Common myeloid progenitor, CD34-positive (primary cell): ENCODE measurements at regions not wholly inside any gene's neighbourhood (a gene's known extent, or its start where the extent isn't known, plus 50 kb on each side); places are given as distances from the start of the nearest gene placed in this dataset.

Source experiments
- CTCF ChIA-PET: fragments of 350-600 bp; sonication (Branson Sonifier 250); formaldehyde crosslinking; loops from one replicate; lab custom pipeline; 2021; ENCODE audit warnings: antibody characterized with exemption; lab: Charles Lee
- POLR2A ChIA-PET: fragments of 350-600 bp; sonication (Branson Sonifier 250); formaldehyde crosslinking; loops from one replicate; lab custom pipeline; 2021; ENCODE audit warnings: antibody characterized with exemption; lab: Charles Lee
- DNase-seq, 3 donors: peaks; one replicate each; pipeline versions ENCODE4 v3.0.0 to v3.0.0-alpha.2; 2013
- H3K27ac ChIP-seq, 2 experiments: 1 replicate in 1 of 2; 2 replicates in 1 of 2; pipeline ENCODE4 v1.7.0; 2013; ENCODE audit warnings: inconsistent platforms in 2 of 2, low read length in 2 of 2, mild to moderate bottlenecking in 2 of 2, low read depth in 1 of 2, moderate library complexity in 1 of 2; ENCODE audit not compliant: severe bottlenecking in 2 of 2, insufficient read depth in 1 of 2, poor library complexity in 1 of 2
- H3K27me3 ChIP-seq, 5 experiments: replicated peaks in 2 of 5; 1 replicate in 3 of 5; 2 replicates in 2 of 5; pipeline versions ENCODE4 v1.6.1 to v1.7.0; 2013; ENCODE audit warnings: low read length in 4 of 5, mild to moderate bottlenecking in 2 of 5, moderate library complexity in 2 of 5, inconsistent platforms in 1 of 5; ENCODE audit not compliant: insufficient read depth in 5 of 5, control insufficient read depth in 4 of 5
- H3K36me3 ChIP-seq, 4 experiments: 1 replicate in 2 of 4; 2 replicates in 2 of 4; pipeline versions ENCODE4 v1.6.1 to v1.7.0; 2013; ENCODE audit warnings: low read length in 3 of 4, control low read depth in 1 of 4, mild to moderate bottlenecking in 1 of 4; ENCODE audit not compliant: control insufficient read depth in 4 of 4, insufficient read depth in 4 of 4
- H3K4me1 ChIP-seq, 4 experiments: 1 replicate in 3 of 4; 2 replicates in 1 of 4; pipeline versions ENCODE4 v1.6.1 to v1.7.1; 2013; ENCODE audit warnings: low read length in 3 of 4, mild to moderate bottlenecking in 3 of 4, control low read depth in 1 of 4, inconsistent platforms in 1 of 4, moderate library complexity in 1 of 4; ENCODE audit not compliant: control insufficient read depth in 4 of 4, insufficient read depth in 4 of 4; ENCODE audit errors: control extremely low read depth in 1 of 4
- H3K4me3 ChIP-seq, 7 experiments: 1 replicate in 4 of 7; 2 replicates in 3 of 7; pipeline versions ENCODE4 v1.5.1 to v1.7.0; 2013; ENCODE audit warnings: mild to moderate bottlenecking in 7 of 7, low read length in 6 of 7, moderate library complexity in 6 of 7, inconsistent platforms in 2 of 7, low read depth in 2 of 7, control low read depth in 1 of 7; ENCODE audit not compliant: insufficient read depth in 4 of 7, control insufficient read depth in 1 of 7; ENCODE audit errors: extremely low read depth in 1 of 7
- H3K9me3 ChIP-seq, 5 experiments: 1 replicate in 4 of 5; 2 replicates in 1 of 5; pipeline versions ENCODE4 v1.6.1 to v1.7.1; 2013; ENCODE audit warnings: low read length in 4 of 5, mild to moderate bottlenecking in 2 of 5, inconsistent platforms in 1 of 5, low read depth in 1 of 5, moderate library complexity in 1 of 5; ENCODE audit not compliant: control insufficient read depth in 4 of 5, insufficient read depth in 2 of 5; ENCODE audit errors: control extremely low read depth in 1 of 5
- WGBS: methylation state at CpG from one replicate; pipeline ENCODE4 v1.1.5; 2013; ENCODE audit not compliant: insufficient coverage; 5-methylcytosine and 5-hydroxymethylcytosine counted together

DNA sequence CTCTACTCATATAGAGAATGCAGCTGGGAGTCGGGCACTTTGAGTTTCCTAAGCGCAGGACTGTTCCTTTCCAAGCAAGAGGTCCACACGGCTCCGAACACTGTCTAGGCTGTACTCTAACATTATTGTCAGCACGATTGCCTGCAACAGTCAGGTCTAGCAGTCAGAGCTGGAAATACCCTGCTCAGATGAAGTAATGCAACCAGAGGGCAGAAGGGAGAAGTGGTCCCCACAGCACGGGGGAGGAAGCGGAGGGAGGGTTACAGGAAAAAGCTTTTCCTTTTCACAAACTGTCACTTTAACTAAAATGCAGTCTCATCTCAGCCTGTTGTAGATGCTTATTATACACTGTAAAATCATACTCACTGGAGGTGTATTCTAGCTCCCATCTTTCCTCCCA is 98.9 kb upstream of the SLC44A3 start:
- Histone ChIP-seq H3K36me3 (no peaks in the 10 kb centered on the region), H3K27me3 (no peaks in the 10 kb centered on the region), H3K4me1 (peaks cover 29 to 67% (median 46%) of the 10 kb centered on the region in 4 experiments), H3K4me3 (peak overlapping the region in 1 of 7 experiments; percentile 19), H3K9me3 (no peaks in the 10 kb centered on the region), H3K27ac (peak overlapping the region; percentile 62 to 81)
- ChIA-PET POLR2A (interaction anchor here (1.1 kb wide), 1 partner anchor 35 kb away, joined by 3 read pairs; no protein-coding TSS in a partner anchor), CTCF (interaction anchor here (0.7 to 3.9 kb wide), 7 partner anchors 11 to 169 kb away, joined by 3 to 24 read pairs (median 3); no protein-coding TSS in a partner anchor)
- peak; percentile 87 to 98 (median 97) for DNase-seq
- 5% methylated on average over 3 of the region's 7 CpGs for WGBS

GRCh38 chr1:94719926-94720793 is 100.0 kb upstream of the SLC44A3 start:
- Histone ChIP-seq H3K4me1 (peaks cover 29 to 73% (median 51%) of the 10 kb centered on the region in 4 experiments), H3K9me3 (no peaks in the 10 kb centered on the region), H3K27me3 (no peaks in the 10 kb centered on the region), H3K27ac (peak overlapping the region; percentile 62 to 81), H3K36me3 (no peaks in the 10 kb centered on the region), H3K4me3 (peak overlapping the region in 3 of 7 experiments; percentile 4 to 17 (median 8))
- peak; percentile 29 to 88 (median 84) for DNase-seq
- CTCF ChIA-PET, result interaction anchor here (0.9 to 3.9 kb wide), 3 partner anchors 10 to 13 kb away, joined by 3 to 24 read pairs (median 4); no protein-coding TSS in a partner anchor
- POLR2A ChIA-PET, result no interaction called here
- 31% methylated on average over 7 of the region's 7 CpGs for WGBS

- ChIA-PET CTCF (no interaction called here), POLR2A (no interaction called here)
- Histone ChIP-seq H3K27me3 (no peaks in the 10 kb centered on the region), H3K4me3 (no peak overlapping the region), H3K4me1 (peaks cover 21 to 71% (median 41%) of the 10 kb centered on the region in 4 experiments), H3K36me3 (no peaks in the 10 kb centered on the region), H3K9me3 (no peaks in the 10 kb centered on the region), H3K27ac (no peak overlapping the region)
- peak in 2 of 3 donors; percentile 46 to 57 for DNase-seq
- WGBS, result no CpG with 5 or more reads among the region's 2 CpGs
Measured at GRCh38 chr1:94716965-94717364, 103.2 kb upstream of the SLC44A3 start.

GRCh38 chr1:94715321-94715720 is 104.8 kb upstream of the SLC44A3 start:
- Histone ChIP-seq H3K4me1 (peaks cover 7 to 54% (median 28%) of the 10 kb centered on the region in 4 experiments), H3K36me3 (no peaks in the 10 kb centered on the region), H3K27me3 (no peaks in the 10 kb centered on the region), H3K9me3 (no peaks in the 10 kb centered on the region), H3K27ac (no peak overlapping the region), H3K4me3 (no peak overlapping the region)
- ChIA-PET POLR2A (interaction anchor here (0.5 kb wide), 1 partner anchor 120 kb away, joined by 3 read pairs; no protein-coding TSS in a partner anchor), CTCF (interaction anchor here (1.1 kb wide), 2 partner anchors 40 to 331 kb away, joined by 3 to 6 read pairs; no protein-coding TSS in a partner anchor)
- 71% methylated on average over 4 of the region's 5 CpGs for WGBS
- DNase-seq, result peak in 2 of 3 donors; percentile 55 to 63

DNA sequence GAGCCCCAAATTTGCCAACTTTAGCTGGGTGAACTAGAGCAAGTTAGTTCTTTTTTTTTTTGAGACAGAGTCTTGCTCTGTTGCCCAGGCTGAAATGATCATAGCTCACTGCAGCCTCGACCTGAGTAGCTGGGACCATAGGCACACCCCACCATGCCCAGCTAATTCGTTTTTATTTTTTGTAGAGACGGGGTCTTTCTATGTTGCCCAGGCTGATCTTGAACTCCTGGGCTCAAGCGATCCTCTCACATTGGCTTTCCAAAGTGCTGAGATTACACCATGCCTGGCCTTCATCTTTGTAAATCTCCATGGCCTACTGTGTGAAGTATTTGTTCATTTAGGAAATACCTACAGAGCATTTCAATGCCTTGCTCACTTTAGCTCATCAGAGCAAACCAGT is 105.6 kb upstream of the SLC44A3 start:
- H3K4me3 ChIP-seq, result no peak overlapping the region
- H3K9me3 ChIP-seq, result no peaks in the 10 kb centered on the region
- 92% methylated on average over 3 of the region's 4 CpGs for WGBS
- no peaks in the 10 kb centered on the region for H3K27me3 ChIP-seq
- H3K27ac ChIP-seq, result no peak overlapping the region
- no peaks in the 10 kb centered on the region for H3K36me3 ChIP-seq
- DNase-seq, result no peak
- ChIA-PET POLR2A (no interaction called here), CTCF (interaction anchor here (1.1 to 1.7 kb wide), 7 partner anchors 9 to 330 kb away, joined by 3 to 6 read pairs (median 4); no protein-coding TSS in a partner anchor)
- peaks cover 5 to 49% (median 22%) of the 10 kb centered on the region in 4 experiments for H3K4me1 ChIP-seq

- POLR2A ChIA-PET, result no interaction called here
- no peak for DNase-seq
- 97% methylated on average over 5 of the region's 5 CpGs for WGBS
- Histone ChIP-seq H3K27ac (no peak overlapping the region), H3K27me3 (no peaks in the 10 kb centered on the region), H3K9me3 (no peaks in the 10 kb centered on the region), H3K4me1 (peaks cover 5 to 47% (median 22%) of the 10 kb centered on the region in 4 experiments), H3K4me3 (no peak overlapping the region), H3K36me3 (no peaks in the 10 kb centered on the region)
- CTCF ChIA-PET, result interaction anchor here (0.9 to 1.7 kb wide), 8 partner anchors 9 to 330 kb away, joined by 3 to 6 read pairs (median 4); no protein-coding TSS in a partner anchor
Measured at GRCh38 chr1:94714152-94714551, 106.0 kb upstream of the SLC44A3 start.
